Ovary (tissue), 7 donors: ENCODE measurements at regions not wholly inside any gene's neighbourhood (a gene's known extent, or its start where the extent isn't known, plus 50 kb on each side); places are given as distances from the start of the nearest gene placed in this dataset.

Source experiments
- DNase-seq, 5 donors: peaks; one replicate each; pipeline ENCODE4 v3.0.0-alpha.2; 2019 to 2020
- H3K27ac ChIP-seq, 2 donors: fragments of 200-600 bp; one replicate each; pipeline versions ENCODE4 v1.5.1 to v1.8.0; 2019 to 2022
- H3K27me3 ChIP-seq: fragments of 200-600 bp; one replicate; pipeline ENCODE4 v1.8.0; 2022
- H3K36me3 ChIP-seq: fragments of 200-600 bp; sonication (generic); one replicate; pipeline ENCODE4 v1.5.1; 2019
- H3K4me1 ChIP-seq: one replicate; pipeline ENCODE4 v1.8.1; 2013; ENCODE audit warnings: mild to moderate bottlenecking, moderate library complexity; ENCODE audit not compliant: insufficient read depth
- H3K4me3 ChIP-seq: fragments of 200-600 bp; sonication (generic); one replicate; pipeline ENCODE4 v1.5.1; 2017
- H3K9me3 ChIP-seq, 2 donors: fragments of 200-600 bp in 1 of 2; sonication (generic) in 1 of 2; one replicate each; pipeline versions ENCODE4 v1.5.1 to v1.8.1; 2013 to 2019; ENCODE audit warnings: mild to moderate bottlenecking in 1 of 2, moderate library complexity in 1 of 2
- CTCF ChIP-seq, 3 donors: fragments of 450-650 bp in 2 of 3; fragments of 200-600 bp in 1 of 3; IDR thresholded peaks; one replicate each; pipeline versions ENCODE4 v1.5.1 to v1.8.0; 2016 to 2022; ENCODE audit warnings: antibody characterized with exemption in 3 of 3, mild to moderate bottlenecking in 1 of 3
- EP300 ChIP-seq: sonication (generic); formaldehyde crosslinking; IDR thresholded peaks from one replicate; pipeline ENCODE4 v1.6.1; 2017; ENCODE audit warnings: antibody characterized with exemption
- POLR2A ChIP-seq: fragments of 450-650 bp; IDR thresholded peaks from one replicate; pipeline ENCODE4 v1.6.1; 2017; ENCODE audit warnings: antibody characterized with exemption, mild to moderate bottlenecking, moderate library complexity
- WGBS, 3 donors: extraction: QIAGEN DNeasy Blood & Tissue Kit in 1 of 3; methylation state at CpG; one replicate each; pipeline versions ENCODE4 v1.1.5 to v1.1.7; 2013 to 2017; 5-methylcytosine and 5-hydroxymethylcytosine counted together
- intact Hi-C, 4 donors: fragments of 100-400 bp; cut with DNase I; formaldehyde crosslinking; loops; one replicate each; pipeline versions ENCODE4 v1.11.0 to v1.15.1; 2022 to 2023
- donor health status: DM: no; HTN: no; CAD: no; lungs with moderate emphysema.
- donor health status: DM: no; HTN: no; CAD: no.
- donor health status: Bipolar disorder and iron deficiency.
- donor health status: DM: no; HTN: no; CAD: no.
- donor health status: DM: yes; HTN: yes; CAD: no.

DNA sequence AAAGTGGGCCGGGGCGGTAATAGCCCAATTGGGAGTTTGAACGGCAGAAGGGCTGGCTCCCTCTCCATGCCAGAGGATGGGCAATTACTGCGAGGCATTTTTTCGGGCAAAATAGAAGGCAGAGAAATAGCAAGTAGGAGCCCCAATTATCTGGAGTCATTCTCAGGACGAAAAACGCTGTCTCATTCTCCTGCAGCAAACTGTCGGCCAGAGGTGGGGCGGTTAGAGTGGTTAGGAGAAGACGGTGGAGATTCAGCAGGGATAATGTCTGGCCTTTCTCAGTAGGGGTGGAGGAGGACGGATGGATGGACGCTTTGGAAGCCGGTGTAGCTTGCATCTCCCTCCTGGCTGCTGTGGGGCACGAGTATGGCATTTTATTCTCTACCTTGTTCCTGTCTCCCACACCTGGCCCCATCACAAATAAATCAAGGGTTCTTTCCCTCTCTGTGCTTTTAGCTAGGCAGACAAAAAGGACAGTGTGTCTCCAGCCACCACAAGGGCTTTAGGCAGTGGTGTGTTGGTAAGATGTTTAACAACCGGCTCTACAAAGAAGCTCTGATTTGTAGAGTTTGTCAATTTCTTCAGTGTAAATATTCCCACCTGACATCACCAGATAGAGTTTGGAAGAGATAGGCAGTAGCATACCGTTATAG lies 140.5 kb upstream of the LHX5 start:
- Histone ChIP-seq H3K27me3 (no peaks in the 10 kb centered on the region), H3K9me3 (no peaks in the 10 kb centered on the region), H3K36me3 (no peaks in the 10 kb centered on the region), H3K27ac (no peak overlapping the region), H3K4me3 (no peak overlapping the region), H3K4me1 (no peaks in the 10 kb centered on the region)
- 22 to 29% (median 25%) methylated on average over 16 of the region's 16 CpGs for WGBS, 3 donors
- intact Hi-C loops: no loop called here
- no peak for TF ChIP-seq EP300
- no peak for TF ChIP-seq CTCF (IDR thresholded peaks at IDR 0.05)
- TF ChIP-seq POLR2A: no peak
- no peak for DNase-seq

DNA sequence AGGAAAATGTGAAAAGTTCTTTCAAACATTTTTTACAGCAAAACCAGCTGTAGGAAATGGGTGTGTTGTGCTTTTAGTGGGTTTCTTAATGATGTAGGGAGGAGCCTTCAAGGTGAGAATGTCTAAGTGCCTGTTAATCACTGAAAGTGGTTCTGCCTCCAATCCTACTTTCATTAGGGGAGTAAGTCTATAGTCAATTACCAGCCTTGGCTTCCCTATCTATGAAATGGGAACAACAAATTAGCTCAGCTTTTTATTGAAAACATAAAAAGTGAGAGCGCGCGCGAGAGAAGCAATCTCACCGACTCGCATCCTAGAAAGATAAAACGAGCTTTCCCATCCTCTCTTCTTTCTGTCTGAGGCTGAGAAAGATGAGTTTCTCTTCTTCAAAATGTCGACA lies 140.0 kb upstream of the LHX5 start:
- Histone ChIP-seq H3K36me3 (no peaks in the 10 kb centered on the region), H3K27ac (no peak overlapping the region), H3K9me3 (no peaks in the 10 kb centered on the region), H3K4me1 (no peaks in the 10 kb centered on the region), H3K4me3 (no peak overlapping the region), H3K27me3 (no peaks in the 10 kb centered on the region)
- DNase-seq: no peak
- intact Hi-C loops: no loop called here
- WGBS, 3 donors: 60 to 77% (median 73%) methylated on average over 8 of the region's 8 CpGs
- TF ChIP-seq CTCF (IDR thresholded peaks at IDR 0.05) (no peak), POLR2A (no peak), EP300 (no peak)

- Histone ChIP-seq H3K27ac (no peak overlapping the region), H3K9me3 (no peaks in the 10 kb centered on the region), H3K27me3 (no peaks in the 10 kb centered on the region), H3K36me3 (no peaks in the 10 kb centered on the region), H3K4me1 (no peaks in the 10 kb centered on the region), H3K4me3 (no peak overlapping the region)
- 0 to 1% (median 1%) methylated on average over 13 of the region's 13 CpGs for WGBS, 3 donors
- TF ChIP-seq EP300 (no peak), POLR2A (no peak), CTCF (IDR thresholded peaks at IDR 0.05) (no peak)
- intact Hi-C loops: no loop called here
- no peak for DNase-seq
Observed at GRCh38 chr12:113610698-113611097, 139.0 kb upstream of the LHX5 start.

DNA sequence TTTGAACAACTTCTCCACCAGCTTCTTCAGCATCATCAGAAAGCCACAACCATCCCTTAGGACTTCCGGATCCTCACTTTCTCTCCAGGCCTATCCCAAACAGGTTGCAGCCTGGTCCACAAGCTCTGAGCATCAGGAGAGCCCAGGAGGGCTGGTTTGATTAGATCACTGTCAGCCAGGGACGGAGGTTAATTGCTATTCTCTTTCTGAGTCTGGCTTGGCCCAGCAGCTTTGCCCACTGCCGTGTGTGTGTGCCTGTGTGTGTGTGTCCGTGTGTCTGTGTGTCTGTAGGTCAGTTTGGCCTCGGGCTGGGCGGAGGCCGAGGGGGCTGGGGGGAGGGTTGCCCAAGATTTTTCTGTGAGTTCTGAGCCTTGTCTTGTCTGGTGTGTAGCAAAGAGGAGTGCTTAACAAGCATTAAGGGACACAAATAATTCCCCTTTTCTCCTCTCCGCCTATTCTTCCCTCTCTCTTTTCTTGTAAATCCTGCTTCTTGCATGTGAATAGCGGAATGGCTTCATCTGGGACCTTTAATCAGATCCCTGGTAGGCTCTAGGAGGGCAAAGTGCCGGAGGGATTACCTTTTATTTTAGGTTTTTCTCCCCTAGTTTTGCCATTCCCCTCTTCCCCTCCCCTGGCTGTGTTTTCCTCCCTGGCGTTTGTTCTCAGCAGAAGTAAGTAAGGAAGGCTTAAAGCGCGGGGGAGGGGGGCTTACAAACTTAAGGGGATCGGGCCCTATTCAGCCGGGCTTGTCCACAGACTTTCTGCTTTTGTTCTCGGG lies 138.2 kb upstream of the LHX5 start:
- no peaks in the 10 kb centered on the region for H3K36me3 ChIP-seq
- intact Hi-C loops: no loop called here
- DNase-seq: no peak
- no peak overlapping the region for H3K4me3 ChIP-seq
- no peaks in the 10 kb centered on the region for H3K9me3 ChIP-seq
- 4 to 6% (median 6%) methylated on average over 16 of the region's 16 CpGs for WGBS, 3 donors
- H3K4me1 ChIP-seq: no peaks in the 10 kb centered on the region
- H3K27ac ChIP-seq: no peak overlapping the region
- no peak for TF ChIP-seq CTCF (IDR thresholded peaks at IDR 0.05)
- TF ChIP-seq POLR2A: no peak
- TF ChIP-seq EP300: no peak
- no peaks in the 10 kb centered on the region for H3K27me3 ChIP-seq
